Spleen (tissue), 7 donors: ENCODE measurements at regions not wholly inside any gene's neighbourhood (a gene's known extent, or its start where the extent isn't known, plus 50 kb on each side); places are given as distances from the start of the nearest gene placed in this dataset.

Experiments used
- POLR2AphosphoS5 ChIP-seq, 3 donors: sonication (generic); formaldehyde crosslinking; IDR thresholded peaks; one replicate each; pipeline ENCODE4 v1.5.1; 2017; ENCODE audit warnings: antibody characterized with exemption in 3 of 3
- TF ChIP-seq, protein P1 (sequence below), 11 experiments: fragments of 200-600 bp in 7 of 11; fragments of 450-650 bp in 4 of 11; sonication (generic) in 4 of 11; IDR thresholded peaks in 8 of 11; conservative IDR thresholded peaks in 3 of 11; 1 replicate in 7 of 11; 2 replicates in 4 of 11; pipeline versions ENCODE4 v1.4.0 to v1.8.0; 2016 to 2021; ENCODE audit warnings: antibody characterized with exemption in 11 of 11, inconsistent platforms in 4 of 11, mild to moderate bottlenecking in 1 of 11
- donor health status: DM: no; HTN: no; CAD: no; lungs with moderate emphysema.
- donor health status: DM: no; HTN: no; CAD: no.
- donor health status: DM: no; HTN: no; CAD: no.

DNA sequence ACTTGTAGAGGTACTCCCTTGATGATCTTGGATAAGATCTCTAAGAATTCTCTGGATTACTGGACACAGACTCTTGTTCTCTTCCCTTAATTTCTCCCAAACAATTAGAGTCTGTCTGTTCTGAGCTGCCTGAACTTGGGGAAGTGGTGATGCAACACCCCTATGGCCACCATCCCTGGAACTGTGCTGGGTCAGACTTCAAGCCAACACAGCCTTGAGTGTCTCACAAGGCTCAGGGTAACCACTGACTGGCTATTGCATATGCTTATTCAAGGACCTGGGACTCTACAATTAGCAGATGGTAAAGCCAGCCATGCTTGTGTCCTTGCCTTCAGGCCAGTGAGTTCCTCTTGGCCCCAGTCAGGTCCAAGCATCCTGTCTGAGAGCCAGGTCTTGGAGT is 504.5 kb downstream of the MAN2A1 start:
- TF ChIP-seq, protein P1, sequence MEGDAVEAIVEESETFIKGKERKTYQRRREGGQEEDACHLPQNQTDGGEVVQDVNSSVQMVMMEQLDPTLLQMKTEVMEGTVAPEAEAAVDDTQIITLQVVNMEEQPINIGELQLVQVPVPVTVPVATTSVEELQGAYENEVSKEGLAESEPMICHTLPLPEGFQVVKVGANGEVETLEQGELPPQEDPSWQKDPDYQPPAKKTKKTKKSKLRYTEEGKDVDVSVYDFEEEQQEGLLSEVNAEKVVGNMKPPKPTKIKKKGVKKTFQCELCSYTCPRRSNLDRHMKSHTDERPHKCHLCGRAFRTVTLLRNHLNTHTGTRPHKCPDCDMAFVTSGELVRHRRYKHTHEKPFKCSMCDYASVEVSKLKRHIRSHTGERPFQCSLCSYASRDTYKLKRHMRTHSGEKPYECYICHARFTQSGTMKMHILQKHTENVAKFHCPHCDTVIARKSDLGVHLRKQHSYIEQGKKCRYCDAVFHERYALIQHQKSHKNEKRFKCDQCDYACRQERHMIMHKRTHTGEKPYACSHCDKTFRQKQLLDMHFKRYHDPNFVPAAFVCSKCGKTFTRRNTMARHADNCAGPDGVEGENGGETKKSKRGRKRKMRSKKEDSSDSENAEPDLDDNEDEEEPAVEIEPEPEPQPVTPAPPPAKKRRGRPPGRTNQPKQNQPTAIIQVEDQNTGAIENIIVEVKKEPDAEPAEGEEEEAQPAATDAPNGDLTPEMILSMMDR (IDR thresholded peaks at IDR 0.05 in 8 of 11, conservative IDR thresholded peaks at IDR 0.05 in 3 of 11) = no peak
- no peak for TF ChIP-seq POLR2AphosphoS5 (IDR thresholded peaks at IDR 0.05)
